Mesodermal cell (in vitro differentiated cells): ENCODE measurements at regions not wholly inside any gene's neighbourhood (a gene's known extent, or its start where the extent isn't known, plus 50 kb on each side); places are given as distances from the start of the nearest gene placed in this dataset.
"Not testable (repeated sequence)": the region's sequence is repeated elsewhere in the genome, so short reads cannot be mapped to it uniquely, and the experiment has no call there.

ENCODE experiments used
- H3K27ac ChIP-seq: 2 replicates; pipeline ENCODE4 v1.7.0; 2013; ENCODE audit warnings: mild to moderate bottlenecking, low read depth, low read length, moderate library complexity; ENCODE audit not compliant: severe bottlenecking
- H3K36me3 ChIP-seq: 2 replicates; pipeline ENCODE4 v1.7.1; 2013; ENCODE audit warnings: mild to moderate bottlenecking, low read length, moderate library complexity; ENCODE audit not compliant: control insufficient read depth, insufficient read depth
- H3K4me1 ChIP-seq: one replicate; pipeline ENCODE4 v1.7.1; 2013; ENCODE audit warnings: mild to moderate bottlenecking, low read length; ENCODE audit not compliant: insufficient read depth, control insufficient read depth, poor library complexity, severe bottlenecking
- H3K4me3 ChIP-seq: 2 replicates; pipeline ENCODE4 v1.7.0; 2013; ENCODE audit warnings: low read length, control low read depth, mild to moderate bottlenecking; ENCODE audit not compliant: insufficient read depth, poor library complexity, severe bottlenecking; ENCODE audit errors: extremely low read depth
- H3K9me3 ChIP-seq: 2 replicates; pipeline ENCODE4 v1.7.1; 2013; ENCODE audit warnings: mild to moderate bottlenecking, low read length, moderate library complexity; ENCODE audit not compliant: control insufficient read depth
- WGBS, 2 experiments: methylation state at CpG; one replicate each; pipeline ENCODE4 v1.1.5; 2013; ENCODE audit warnings: missing lambda C conversion rate in 2 of 2; ENCODE audit not compliant: insufficient coverage in 2 of 2; 5-methylcytosine and 5-hydroxymethylcytosine counted together

GRCh38 chr3:164320962-164321361, 757.3 kb downstream of the SI start:
- Histone ChIP-seq H3K4me3 (no peak overlapping the region), H3K27ac (no peak overlapping the region), H3K4me1 (no peaks in the 10 kb centered on the region), H3K36me3 (no peaks in the 10 kb centered on the region), H3K9me3 (no peaks in the 10 kb centered on the region)
- 54 to 70% methylated on average over 4 to 5 of the region's 7 CpGs for WGBS, 2 experiments

- H3K4me1 ChIP-seq = no peaks in the 10 kb centered on the region
- no peak overlapping the region for H3K27ac ChIP-seq
- H3K4me3 ChIP-seq = no peak overlapping the region
- H3K36me3 ChIP-seq = no peaks in the 10 kb centered on the region
- peaks cover 10% of the 10 kb centered on the region for H3K9me3 ChIP-seq
These were observed 772.3 kb downstream of the SI start for GRCh38 chr3:164306042-164306441.

- 100% methylated on average over 1 of the region's 1 CpG; no CpG with 5 or more reads in 1 of the 2 experiments for WGBS, 2 experiments
- Histone ChIP-seq H3K36me3 (no peaks in the 10 kb centered on the region), H3K9me3 (peaks cover 7% of the 10 kb centered on the region), H3K27ac (no peak overlapping the region), H3K4me3 (no peak overlapping the region), H3K4me1 (no peaks in the 10 kb centered on the region)
These were observed 774.4 kb downstream of the SI start for GRCh38 chr3:164303894-164304293.

- Histone ChIP-seq H3K9me3 (peaks cover 3% of the 10 kb centered on the region), H3K4me1 (no peaks in the 10 kb centered on the region), H3K36me3 (no peaks in the 10 kb centered on the region), H3K4me3 (no peak overlapping the region), H3K27ac (no peak overlapping the region)
These were observed 775.7 kb downstream of the SI start for GRCh38 chr3:164302622-164303021.

GRCh38 chr3:164291486-164291885, 786.8 kb downstream of the SI start:
- H3K27ac ChIP-seq, H3K9me3 ChIP-seq, H3K4me3 ChIP-seq, H3K36me3 ChIP-seq, H3K4me1 ChIP-seq: not testable (repeated sequence)
- WGBS, 2 experiments = 97 to 98% methylated on average over 20 to 23 of the region's 23 CpGs

GRCh38 chr3:164278550-164278949, 799.7 kb downstream of the SI start:
- H3K9me3 ChIP-seq = no peaks in the 10 kb centered on the region
- H3K4me3 ChIP-seq = no peak overlapping the region
- 70 to 95% methylated on average over 2 of the region's 2 CpGs for WGBS, 2 experiments
- no peaks in the 10 kb centered on the region for H3K4me1 ChIP-seq
- H3K27ac ChIP-seq = no peak overlapping the region
- no peaks in the 10 kb centered on the region for H3K36me3 ChIP-seq

GRCh38 chr3:164267053-164267452, 811.2 kb downstream of the SI start:
- no peaks in the 10 kb centered on the region for H3K36me3 ChIP-seq
- H3K4me3 ChIP-seq = no peak overlapping the region
- no peaks in the 10 kb centered on the region for H3K4me1 ChIP-seq
- H3K27ac ChIP-seq = no peak overlapping the region
- no peaks in the 10 kb centered on the region for H3K9me3 ChIP-seq

- Histone ChIP-seq H3K9me3 (no peaks in the 10 kb centered on the region), H3K27ac (no peak overlapping the region), H3K4me3 (no peak overlapping the region), H3K36me3 (no peaks in the 10 kb centered on the region), H3K4me1 (no peaks in the 10 kb centered on the region)
- no CpG with 5 or more reads among the region's 1 CpG for WGBS, 2 experiments
These were observed 827.4 kb downstream of the SI start for GRCh38 chr3:164250923-164251322.

GRCh38 chr3:164236851-164237250, 841.4 kb downstream of the SI start:
- Histone ChIP-seq H3K4me1 (no peaks in the 10 kb centered on the region), H3K27ac (no peak overlapping the region), H3K9me3 (no peaks in the 10 kb centered on the region), H3K4me3 (no peak overlapping the region), H3K36me3 (no peaks in the 10 kb centered on the region)
- WGBS, 2 experiments = 83 to 100% methylated on average over 2 of the region's 3 CpGs

- Histone ChIP-seq H3K4me3 (no peak overlapping the region), H3K9me3 (no peaks in the 10 kb centered on the region), H3K27ac (no peak overlapping the region), H3K4me1 (no peaks in the 10 kb centered on the region), H3K36me3 (no peaks in the 10 kb centered on the region)
- 90 to 100% methylated on average over 3 to 4 of the region's 4 CpGs for WGBS, 2 experiments
These were observed 842.8 kb downstream of the SI start for GRCh38 chr3:164235289-164236028.

- H3K9me3 ChIP-seq = no peaks in the 10 kb centered on the region
- WGBS, 2 experiments = 80% methylated on average over 1 of the region's 2 CpGs; no CpG with 5 or more reads in 1 of the 2 experiments
- H3K36me3 ChIP-seq = no peaks in the 10 kb centered on the region
- no peak overlapping the region for H3K27ac ChIP-seq
- H3K4me3 ChIP-seq = no peak overlapping the region
- H3K4me1 ChIP-seq = no peaks in the 10 kb centered on the region
These were observed 844.3 kb downstream of the SI start for GRCh38 chr3:164233951-164234350.
